NT2/D1 (cell line): ENCODE measurements at regions not wholly inside any gene's neighbourhood (a gene's known extent, or its start where the extent isn't known, plus 50 kb on each side); places are given as distances from the start of the nearest gene placed in this dataset.

Experiments
- YY1 ChIP-seq: IDR thresholded peaks from 2 replicates; pipeline ENCODE4 v1.6.1; 2011; ENCODE audit not compliant: insufficient read length, insufficient read depth
- ZNF274 ChIP-seq: IDR thresholded peaks from 2 replicates; pipeline ENCODE4 v1.6.1; 2011; ENCODE audit warnings: mild to moderate bottlenecking, low read depth, low read length

DNA sequence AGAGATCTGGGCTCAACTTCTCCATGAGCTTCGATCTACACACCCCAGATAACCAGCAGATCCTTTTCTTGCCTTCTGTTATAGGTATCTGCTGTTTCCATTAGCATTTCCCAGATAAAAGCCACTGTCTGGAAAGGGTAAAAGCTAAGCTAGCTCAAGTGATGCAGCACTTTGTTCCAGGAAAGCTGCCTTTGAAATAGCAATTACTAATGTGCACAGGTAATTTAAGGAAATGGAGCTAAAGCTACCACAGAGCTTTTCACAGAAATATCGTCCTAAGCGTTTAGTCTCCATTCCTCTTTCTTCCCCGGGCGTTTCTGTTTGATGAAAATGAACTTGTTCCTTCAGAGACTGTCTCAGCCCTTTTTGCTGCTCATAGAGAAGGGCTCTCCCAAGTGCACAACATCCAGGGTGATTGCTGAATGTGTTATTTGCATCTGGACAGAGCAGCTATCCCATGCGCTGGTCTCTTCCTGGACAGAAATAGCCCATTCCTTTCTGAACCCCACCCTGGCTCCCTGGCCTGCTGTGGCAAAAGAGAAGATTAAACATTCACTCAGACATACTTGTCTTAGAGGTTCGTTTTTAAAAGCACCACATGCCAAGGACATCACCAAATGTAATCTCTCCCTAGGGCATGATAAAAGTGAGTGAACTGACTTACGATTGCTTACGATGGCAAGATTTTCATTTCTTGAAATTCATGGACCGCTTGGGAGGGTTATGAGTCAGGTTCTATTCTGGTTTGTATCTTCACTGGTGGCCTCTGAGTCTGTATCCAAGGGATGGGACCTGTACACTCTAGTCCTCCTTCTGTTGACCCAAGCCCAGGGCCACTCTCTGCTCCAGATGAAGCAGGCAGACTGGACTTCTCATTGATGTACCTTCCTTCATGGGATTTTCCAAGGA, 429.1 kb upstream of the CDH4 start:
- no peak for TF ChIP-seq ZNF274
- no peak for TF ChIP-seq YY1
